ENCODE measurements at regions not wholly inside any gene's neighbourhood (a gene's known extent, or its start where the extent isn't known, plus 50 kb on each side); places are given as distances from the start of the nearest gene placed in this dataset.

GRCh38 chr1:188931506-188931905 lies 1546.2 kb downstream of the BRINP3 start:
- no peak for DNase-seq (ENCODE audit: low read depth, low spot score)
- H3K27ac ChIP-seq, result no peak overlapping the region

DNA sequence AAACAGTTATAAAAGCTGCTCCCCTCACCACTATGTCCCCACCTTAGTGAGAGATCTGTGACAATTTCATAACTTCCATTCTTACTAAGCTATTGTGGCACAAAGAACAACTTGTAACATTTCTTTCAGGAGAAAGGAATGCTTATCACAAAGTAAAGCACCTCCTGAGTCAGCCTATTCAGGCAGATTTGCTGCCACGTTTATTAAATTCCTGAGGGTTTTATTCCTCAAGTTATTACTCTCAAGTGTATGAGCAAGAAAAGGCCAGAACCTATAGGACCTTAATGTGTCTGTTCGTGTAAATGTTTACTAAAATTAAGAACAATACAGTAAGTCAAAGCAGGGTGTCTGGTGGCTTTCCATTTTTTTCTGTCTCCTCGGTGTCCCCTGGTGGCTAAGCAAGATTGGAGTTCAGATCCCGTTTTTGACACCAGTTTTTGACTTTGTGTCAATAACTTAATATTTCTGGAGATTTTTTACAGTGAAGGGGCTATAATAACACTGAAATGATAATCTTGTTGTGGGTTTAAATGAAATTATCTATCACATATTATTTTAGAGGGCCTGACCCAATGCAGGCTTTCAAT lies 1539.6 kb downstream of the BRINP3 start:
- no peak for DNase-seq (ENCODE audit: low read depth, low spot score)
- no peak overlapping the region for H3K27ac ChIP-seq

GRCh38 chr1:188941986-188942385 lies 1535.7 kb downstream of the BRINP3 start:
- DNase-seq (ENCODE audit: low read depth, low spot score), result no peak
- H3K27ac ChIP-seq, result no peak overlapping the region

DNA sequence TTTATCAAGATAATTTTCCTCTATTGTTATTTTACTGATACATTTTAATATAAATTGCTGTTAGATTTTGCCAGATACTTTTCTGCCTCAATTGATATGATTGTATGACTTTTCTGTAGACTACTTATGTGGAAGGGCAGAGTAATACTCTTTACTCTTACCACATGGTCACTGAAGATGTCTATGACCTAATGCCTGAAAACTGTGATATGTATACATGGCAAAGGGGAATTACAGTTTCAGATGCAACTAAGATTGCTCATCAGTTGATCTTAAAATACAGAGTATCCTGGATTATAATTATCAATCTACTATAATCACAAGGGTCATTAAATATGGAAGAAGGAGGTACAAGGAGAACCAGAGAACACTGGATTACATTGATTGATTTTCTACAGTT lies 1528.0 kb downstream of the BRINP3 start:
- H3K27ac ChIP-seq, result no peak overlapping the region
- no peak for DNase-seq (ENCODE audit: low read depth, low spot score)

DNA sequence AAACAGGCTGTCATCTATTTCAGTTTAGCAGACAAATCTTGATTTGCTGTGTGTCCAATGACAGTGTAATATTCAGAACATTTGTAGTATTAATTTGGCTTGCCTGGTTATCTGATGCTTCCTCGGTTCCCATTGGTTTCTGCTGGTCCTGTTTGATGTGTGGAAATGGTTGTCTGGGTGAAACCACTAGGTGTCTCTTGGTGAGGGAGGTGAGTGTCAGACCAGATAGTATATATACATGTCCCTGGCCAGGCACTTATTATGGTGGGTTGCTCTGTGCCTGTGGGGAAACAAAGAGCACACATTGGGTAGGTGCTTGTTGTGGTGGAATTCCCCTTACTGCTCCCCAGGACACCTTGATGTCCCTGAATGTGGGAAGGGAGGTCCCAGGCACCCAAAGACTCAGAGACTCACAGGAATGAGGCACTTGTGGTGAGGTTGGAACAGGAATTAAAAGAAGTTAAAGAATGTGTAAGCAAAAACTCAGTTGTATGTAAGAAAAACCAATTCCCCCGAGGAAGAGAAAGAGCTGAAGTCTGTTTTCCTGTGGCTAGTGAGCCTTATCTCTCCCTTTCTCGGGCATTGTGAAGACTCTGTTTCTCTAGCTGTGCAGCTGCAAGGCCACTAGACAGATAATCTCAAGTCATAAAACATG lies 1519.1 kb downstream of the BRINP3 start:
- no peak overlapping the region for H3K27ac ChIP-seq

DNA sequence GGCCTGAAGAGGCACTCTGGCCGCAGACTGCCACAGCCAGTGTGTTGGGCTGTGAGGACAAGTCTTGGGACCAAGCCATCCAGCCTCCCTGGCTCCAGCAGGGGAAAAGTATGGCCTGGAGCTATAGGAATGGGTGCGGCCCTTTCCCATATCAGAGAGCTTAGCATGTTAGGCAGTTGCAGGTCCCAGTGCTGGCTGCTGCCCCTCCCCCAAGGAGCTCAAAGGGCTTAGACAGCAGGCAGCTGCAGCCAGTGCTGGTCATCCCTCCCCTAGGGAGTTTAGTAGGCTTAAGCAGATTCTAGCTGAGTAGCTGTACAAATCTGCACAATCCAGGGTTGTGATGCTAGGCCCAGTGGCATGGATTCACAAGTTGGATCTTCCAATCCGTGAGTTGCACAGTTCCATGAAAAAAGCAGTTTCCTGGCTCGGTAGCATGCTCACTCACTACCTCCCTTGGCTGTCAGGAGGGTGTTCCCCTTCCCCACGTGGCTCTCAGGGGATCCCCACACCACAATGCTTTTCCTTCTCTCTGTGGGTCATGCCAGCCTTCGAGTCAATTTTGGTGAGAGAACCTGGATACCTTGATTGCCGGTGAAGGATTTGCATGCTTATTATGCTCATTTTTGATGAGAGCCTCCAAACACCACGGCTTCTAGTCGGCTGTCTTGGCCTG lies 1490.8 kb downstream of the BRINP3 start:
- no peak for DNase-seq (ENCODE audit: low read depth, low spot score)
- no peak overlapping the region for H3K27ac ChIP-seq

More for the DNA sequence above, 1519.1 kb downstream of the BRINP3 start:
- no peak for DNase-seq (ENCODE audit: low read depth, low spot score)

- no peak for DNase-seq (ENCODE audit: low read depth, low spot score)
- no peak overlapping the region for H3K27ac ChIP-seq
Observed at GRCh38 chr1:188988589-188988988, 1489.1 kb downstream of the BRINP3 start.

GRCh38 chr1:188991221-188991930 lies 1486.3 kb downstream of the BRINP3 start:
- no peak overlapping the region for H3K27ac ChIP-seq
- DNase-seq (ENCODE audit: low read depth, low spot score), result no peak

GRCh38 chr1:189007824-189008223 lies 1469.8 kb downstream of the BRINP3 start:
- H3K27ac ChIP-seq, result no peak overlapping the region
- no peak for DNase-seq (ENCODE audit: low read depth, low spot score)

DNA sequence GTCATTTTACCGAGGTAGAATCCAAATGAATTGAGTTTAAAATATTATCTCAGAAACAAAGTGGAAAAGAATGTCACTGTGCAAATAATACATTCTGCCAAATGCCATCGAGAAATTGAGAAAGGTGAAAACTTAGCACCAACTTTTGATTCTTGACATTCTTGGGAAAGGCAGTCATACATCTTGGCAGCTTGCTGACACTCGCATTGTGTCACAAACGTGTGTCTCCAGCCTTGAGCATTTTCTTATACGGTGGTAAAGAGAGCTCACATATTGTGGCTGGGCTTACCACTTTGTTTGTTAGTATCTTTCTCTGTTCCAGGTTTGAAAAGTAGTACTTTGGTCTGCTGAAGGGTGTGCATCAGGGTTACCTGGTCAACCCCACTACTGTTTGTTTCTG lies 1456.1 kb downstream of the BRINP3 start:
- DNase-seq (ENCODE audit: low read depth, low spot score), result no peak
- no peak overlapping the region for H3K27ac ChIP-seq

- no peak overlapping the region for H3K27ac ChIP-seq
- no peak for DNase-seq (ENCODE audit: low read depth, low spot score)
Observed at GRCh38 chr1:189022015-189022414, 1455.6 kb downstream of the BRINP3 start.

DNA sequence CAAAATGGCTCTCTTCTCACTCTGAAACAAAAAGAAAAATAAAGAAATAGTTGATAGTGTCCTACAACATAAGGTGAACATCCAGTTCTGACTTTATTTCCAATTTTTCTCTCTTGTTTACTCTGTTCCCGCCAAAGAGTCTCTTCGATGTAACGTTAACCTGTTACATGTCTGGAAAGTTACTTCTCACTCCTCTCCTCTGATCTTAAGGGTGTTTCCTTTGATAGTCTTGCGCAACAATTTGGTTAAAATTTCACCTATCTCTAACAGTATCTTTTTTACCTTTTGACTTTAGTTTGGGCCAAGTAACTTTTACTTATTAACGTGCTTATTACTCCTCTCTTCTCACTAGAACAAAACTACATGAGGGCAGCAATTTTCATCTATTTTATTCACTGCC lies 1450.2 kb downstream of the BRINP3 start:
- no peak for DNase-seq (ENCODE audit: low read depth, low spot score)
- H3K27ac ChIP-seq, result no peak overlapping the region

GRCh38 chr1:189033169-189033568 lies 1444.5 kb downstream of the BRINP3 start:
- no peak for DNase-seq (ENCODE audit: low read depth, low spot score)
- no peak overlapping the region for H3K27ac ChIP-seq

DNA sequence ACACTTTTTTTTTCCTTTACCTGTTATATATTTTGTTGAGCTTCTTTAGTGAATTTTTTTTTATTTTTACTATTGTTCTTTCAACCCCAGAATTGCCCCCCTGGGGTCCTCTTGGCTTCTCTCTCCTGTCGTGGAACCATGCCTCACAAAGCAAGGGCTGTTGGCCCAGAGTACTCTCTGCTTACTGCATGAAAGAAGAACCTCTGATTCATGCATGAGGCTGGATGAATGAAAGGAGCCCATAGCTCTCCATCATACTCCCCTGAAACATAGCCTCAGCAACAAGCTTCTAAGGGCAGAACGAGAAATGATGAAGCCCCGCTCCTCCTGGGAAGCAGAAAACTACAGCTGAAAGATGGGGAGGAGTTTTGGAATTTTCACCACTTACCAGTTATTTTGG lies 1441.0 kb downstream of the BRINP3 start:
- no peak for DNase-seq (ENCODE audit: low read depth, low spot score)
- H3K27ac ChIP-seq, result no peak overlapping the region

- no peak overlapping the region for H3K27ac ChIP-seq
- no peak for DNase-seq (ENCODE audit: low read depth, low spot score)
Observed at GRCh38 chr1:189046127-189046526, 1431.5 kb downstream of the BRINP3 start.

- DNase-seq (ENCODE audit: low read depth, low spot score), result no peak
- H3K27ac ChIP-seq, result no peak overlapping the region
Observed at GRCh38 chr1:189084811-189085210, 1392.9 kb downstream of the BRINP3 start.

DNA sequence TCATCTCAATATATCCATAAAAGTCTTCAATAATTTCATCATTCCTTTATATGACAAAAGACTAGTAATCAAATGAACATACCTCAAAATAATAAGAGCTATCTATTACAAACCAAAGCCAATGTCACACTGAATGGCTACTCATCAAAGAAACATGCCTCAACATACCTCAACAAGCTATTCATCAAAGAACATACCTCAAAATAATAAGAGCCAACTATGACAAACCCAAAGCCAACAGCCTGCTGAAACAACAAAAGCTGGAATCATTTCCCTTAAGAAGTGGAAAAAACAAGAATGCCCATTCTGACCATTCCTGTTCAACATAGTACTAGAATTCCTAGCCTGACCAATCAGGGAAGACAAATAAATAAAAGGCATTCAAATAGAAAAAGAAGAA lies 1373.7 kb downstream of the BRINP3 start:
- no peak overlapping the region for H3K27ac ChIP-seq
- no peak for DNase-seq (ENCODE audit: low read depth, low spot score)

DNA sequence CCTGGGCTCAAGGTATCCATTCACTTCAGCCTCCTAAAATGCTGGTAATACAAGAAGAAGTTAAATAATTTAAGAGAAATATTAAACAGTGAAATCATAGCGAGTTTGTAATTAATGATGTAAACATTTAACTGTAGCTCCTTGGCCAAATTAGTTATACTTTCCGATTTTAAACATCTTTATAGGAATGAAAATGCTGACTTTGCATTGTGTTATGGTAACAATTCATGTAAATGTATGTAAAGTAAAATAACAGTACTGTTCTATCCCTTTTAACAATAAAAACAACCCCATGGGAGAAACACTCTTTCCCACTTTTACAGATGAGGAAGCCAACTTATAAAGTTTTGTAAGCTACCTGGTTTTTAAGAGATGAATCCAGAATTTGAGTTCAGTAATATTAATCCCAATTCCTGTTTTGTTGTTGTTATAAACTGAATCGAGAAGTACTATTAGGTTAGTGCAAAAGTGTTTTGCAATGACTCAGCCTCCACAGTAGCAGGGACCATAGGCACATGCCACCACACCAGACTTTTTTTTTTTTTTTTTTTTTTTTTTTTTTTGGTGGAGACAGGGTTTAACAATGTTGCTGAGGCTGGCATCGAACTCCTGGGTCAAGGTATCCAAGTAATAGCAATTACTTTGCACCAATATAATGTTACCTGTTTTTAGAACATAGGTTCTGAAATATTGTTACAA lies 1360.4 kb downstream of the BRINP3 start:
- H3K27ac ChIP-seq, result no peak overlapping the region
- DNase-seq (ENCODE audit: low read depth, low spot score), result no peak

GRCh38 chr1:189121941-189122340 lies 1355.7 kb downstream of the BRINP3 start:
- no peak overlapping the region for H3K27ac ChIP-seq
- DNase-seq (ENCODE audit: low read depth, low spot score), result no peak

DNA sequence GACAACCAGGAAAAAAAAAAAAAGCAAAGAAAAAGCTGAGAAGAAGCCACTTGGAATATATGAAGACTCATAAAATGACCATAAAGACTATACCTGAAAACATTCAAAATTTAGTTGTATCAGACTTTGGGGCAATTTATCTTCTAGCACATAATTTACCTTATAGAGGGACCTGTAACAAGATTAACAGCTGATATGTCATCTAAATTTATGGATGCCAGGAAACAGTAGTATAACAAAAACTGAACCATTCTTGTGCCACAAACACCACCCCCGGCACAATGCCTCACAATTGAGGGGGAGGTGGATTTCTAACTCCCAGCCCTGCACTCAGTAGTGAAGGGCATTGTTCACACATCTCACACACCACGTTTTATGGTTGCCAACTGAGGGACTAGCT lies 1352.0 kb downstream of the BRINP3 start:
- no peak for DNase-seq (ENCODE audit: low read depth, low spot score)
- no peak overlapping the region for H3K27ac ChIP-seq

DNA sequence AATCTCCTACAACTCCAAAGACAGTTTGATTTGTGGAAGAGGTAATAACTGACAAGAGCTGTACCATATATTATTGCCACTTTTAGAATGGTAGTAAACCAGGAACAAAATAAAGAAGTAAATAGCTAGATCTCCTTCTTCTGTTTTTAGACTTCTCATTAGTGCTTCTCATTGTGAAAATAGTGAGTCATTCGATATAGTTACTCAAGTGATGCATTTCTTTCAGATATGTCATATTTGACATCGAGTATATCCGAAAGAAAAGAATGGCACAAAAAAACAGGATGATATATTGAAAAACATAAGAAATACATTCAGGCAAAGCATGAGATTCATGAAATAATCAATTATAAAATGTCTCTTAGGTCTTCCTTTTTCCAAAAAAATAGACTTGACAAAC lies 1346.1 kb downstream of the BRINP3 start:
- no peak for DNase-seq (ENCODE audit: low read depth, low spot score)
- no peak overlapping the region for H3K27ac ChIP-seq
